Cardiac muscle cell (in vitro differentiated cells and primary cell): ENCODE measurements at regions not wholly inside any gene's neighbourhood (a gene's known extent, or its start where the extent isn't known, plus 50 kb on each side); places are given as distances from the start of the nearest gene placed in this dataset.
"Not testable (repeated sequence)": the region's sequence is repeated elsewhere in the genome, so short reads cannot be mapped to it uniquely, and the experiment has no call there.

Experiments used
- DNase-seq, 2 donors: peaks; one replicate each; pipeline versions ENCODE4 v3.0.0 to v3.0.0-alpha.2; 2010 to 2017; ENCODE audit warnings: low read depth in 1 of 2, low spot score in 1 of 2
- H3K27ac ChIP-seq: fragments of 200-600 bp; sonication (generic); 2 replicates; pipeline ENCODE4 v1.5.1; 2016
- H3K27me3 ChIP-seq: fragments of 200-600 bp; sonication (generic); 2 replicates; pipeline ENCODE4 v1.6.0; 2016; ENCODE audit warnings: control low read depth
- H3K36me3 ChIP-seq: fragments of 200-600 bp; sonication (generic); 2 replicates; pipeline ENCODE4 v1.5.1; 2016; ENCODE audit warnings: control low read depth
- H3K4me1 ChIP-seq: fragments of 200-600 bp; sonication (generic); 2 replicates; pipeline ENCODE4 v1.8.1; 2017; ENCODE audit warnings: low read depth, mild to moderate bottlenecking, mixed run types
- H3K4me3 ChIP-seq: fragments of 200-600 bp; sonication (generic); 2 replicates; pipeline ENCODE4 v1.5.1; 2016; ENCODE audit warnings: mild to moderate bottlenecking
- H3K9me3 ChIP-seq: fragments of 200-600 bp; sonication (generic); 2 replicates; pipeline ENCODE4 v1.5.1; 2017; ENCODE audit warnings: low read depth, mild to moderate bottlenecking, control low read depth
- TF ChIP-seq, protein P1 (sequence below): IDR thresholded peaks from 2 replicates; pipeline ENCODE4 v1.5.1; 2012; ENCODE audit warnings: low read depth, mild to moderate bottlenecking, low read length

DNA sequence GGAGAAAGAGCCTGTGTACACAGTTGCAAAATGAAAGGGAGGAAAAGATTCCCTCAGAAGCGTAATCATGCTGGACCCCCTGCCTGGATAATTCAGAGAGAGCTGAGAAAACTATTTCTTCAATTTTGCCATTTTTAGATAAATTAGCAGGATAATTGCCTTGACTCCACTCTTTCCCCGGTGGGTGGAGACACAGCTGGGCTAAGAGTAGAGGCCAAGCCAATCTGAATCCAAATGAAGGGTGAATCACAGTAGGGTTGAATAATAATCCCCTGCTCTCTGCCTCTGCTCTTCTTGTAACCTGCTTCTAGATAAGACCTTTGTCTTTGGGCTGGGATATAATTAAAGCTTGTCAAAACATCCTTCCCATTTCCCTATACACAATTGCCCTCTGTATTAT is 150.1 kb downstream of the CAPZA3 start:
- Histone ChIP-seq H3K27ac (no peak overlapping the region), H3K36me3 (no peaks in the 10 kb centered on the region), H3K4me3 (no peak overlapping the region), H3K27me3 (no peaks in the 10 kb centered on the region), H3K9me3 (no peaks in the 10 kb centered on the region), H3K4me1 (no peaks in the 10 kb centered on the region)
- DNase-seq, result no peak
- TF ChIP-seq, protein P1, sequence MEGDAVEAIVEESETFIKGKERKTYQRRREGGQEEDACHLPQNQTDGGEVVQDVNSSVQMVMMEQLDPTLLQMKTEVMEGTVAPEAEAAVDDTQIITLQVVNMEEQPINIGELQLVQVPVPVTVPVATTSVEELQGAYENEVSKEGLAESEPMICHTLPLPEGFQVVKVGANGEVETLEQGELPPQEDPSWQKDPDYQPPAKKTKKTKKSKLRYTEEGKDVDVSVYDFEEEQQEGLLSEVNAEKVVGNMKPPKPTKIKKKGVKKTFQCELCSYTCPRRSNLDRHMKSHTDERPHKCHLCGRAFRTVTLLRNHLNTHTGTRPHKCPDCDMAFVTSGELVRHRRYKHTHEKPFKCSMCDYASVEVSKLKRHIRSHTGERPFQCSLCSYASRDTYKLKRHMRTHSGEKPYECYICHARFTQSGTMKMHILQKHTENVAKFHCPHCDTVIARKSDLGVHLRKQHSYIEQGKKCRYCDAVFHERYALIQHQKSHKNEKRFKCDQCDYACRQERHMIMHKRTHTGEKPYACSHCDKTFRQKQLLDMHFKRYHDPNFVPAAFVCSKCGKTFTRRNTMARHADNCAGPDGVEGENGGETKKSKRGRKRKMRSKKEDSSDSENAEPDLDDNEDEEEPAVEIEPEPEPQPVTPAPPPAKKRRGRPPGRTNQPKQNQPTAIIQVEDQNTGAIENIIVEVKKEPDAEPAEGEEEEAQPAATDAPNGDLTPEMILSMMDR, result no peak

DNA sequence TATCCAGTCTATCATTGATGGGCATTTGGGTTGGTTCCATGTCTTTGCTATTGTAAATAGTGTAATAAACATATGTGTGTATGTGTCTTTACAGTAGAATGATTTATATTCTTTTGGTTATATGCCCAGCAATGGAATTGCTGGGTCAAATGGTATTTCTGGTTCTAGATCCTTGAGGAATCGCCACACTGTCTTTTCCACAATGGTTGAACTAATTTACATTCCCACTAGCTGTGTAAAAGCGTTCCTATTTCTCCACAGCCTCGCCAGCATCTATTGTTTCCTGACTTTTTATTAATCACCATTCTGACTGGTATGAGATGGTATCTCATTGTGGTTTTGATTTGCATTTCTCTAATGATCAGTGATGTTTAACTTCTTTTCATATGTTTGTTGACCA is 152.7 kb downstream of the CAPZA3 start:
- H3K9me3 ChIP-seq, H3K36me3 ChIP-seq, H3K4me1 ChIP-seq, DNase-seq, H3K27ac ChIP-seq, H3K4me3 ChIP-seq, H3K27me3 ChIP-seq: not testable (repeated sequence)

DNA sequence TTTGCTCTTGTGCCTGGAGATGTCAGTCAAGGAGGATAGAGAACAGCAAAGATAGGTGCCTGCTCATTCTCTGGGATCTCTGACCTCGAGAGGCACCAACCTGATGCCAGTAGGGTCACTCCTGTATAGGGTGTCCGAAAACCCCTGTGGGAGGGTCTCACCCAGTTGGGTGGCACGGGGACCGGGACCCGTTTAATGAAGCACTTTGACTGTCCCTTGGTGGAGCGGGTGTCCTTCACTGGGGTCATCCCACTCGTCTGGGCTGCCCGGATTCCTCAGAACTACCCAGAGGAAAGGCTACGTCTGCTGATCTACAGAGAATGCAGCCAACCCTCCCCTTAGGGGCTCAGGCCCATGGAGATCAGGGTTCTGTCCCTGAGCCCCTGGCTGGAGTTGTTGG is 157.6 kb downstream of the CAPZA3 start:
- no peak overlapping the region for H3K4me3 ChIP-seq

DNA sequence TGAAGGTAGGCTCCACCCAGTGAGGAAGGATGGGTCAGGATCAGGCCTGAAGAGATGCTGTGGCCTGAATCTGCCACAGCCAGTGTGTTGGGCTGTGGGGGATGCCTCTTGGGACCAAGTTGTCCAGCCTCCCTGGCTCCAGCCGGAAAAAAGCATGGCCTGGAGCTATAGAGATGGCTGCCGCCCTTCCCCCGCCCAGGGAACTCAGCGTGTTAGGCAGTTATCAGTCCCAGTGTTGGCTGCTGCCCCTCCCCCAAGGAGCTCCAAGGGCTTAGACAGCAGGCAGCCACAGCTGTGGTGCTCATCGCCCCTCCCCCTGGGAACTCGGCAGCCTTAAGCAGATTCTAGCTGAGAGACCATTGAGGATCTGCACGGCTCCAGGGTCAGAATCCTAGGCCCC is 158.0 kb downstream of the CAPZA3 start:
- Histone ChIP-seq H3K4me1 (no peaks in the 10 kb centered on the region), H3K36me3 (no peaks in the 10 kb centered on the region), H3K27me3 (no peaks in the 10 kb centered on the region), H3K27ac (no peak overlapping the region), H3K4me3 (no peak overlapping the region), H3K9me3 (no peaks in the 10 kb centered on the region)
- TF ChIP-seq, protein P1, result no peak
- peak; percentile 31 to 65 for DNase-seq

More for the DNA sequence above, 157.6 kb downstream of the CAPZA3 start:
- H3K27me3 ChIP-seq, result no peaks in the 10 kb centered on the region
- no peak overlapping the region for H3K27ac ChIP-seq
- H3K4me1 ChIP-seq, result no peaks in the 10 kb centered on the region
- H3K36me3 ChIP-seq, result no peaks in the 10 kb centered on the region
- H3K9me3 ChIP-seq, result no peaks in the 10 kb centered on the region
- TF ChIP-seq, protein P1, result no peak
- DNase-seq, result no peak

DNA sequence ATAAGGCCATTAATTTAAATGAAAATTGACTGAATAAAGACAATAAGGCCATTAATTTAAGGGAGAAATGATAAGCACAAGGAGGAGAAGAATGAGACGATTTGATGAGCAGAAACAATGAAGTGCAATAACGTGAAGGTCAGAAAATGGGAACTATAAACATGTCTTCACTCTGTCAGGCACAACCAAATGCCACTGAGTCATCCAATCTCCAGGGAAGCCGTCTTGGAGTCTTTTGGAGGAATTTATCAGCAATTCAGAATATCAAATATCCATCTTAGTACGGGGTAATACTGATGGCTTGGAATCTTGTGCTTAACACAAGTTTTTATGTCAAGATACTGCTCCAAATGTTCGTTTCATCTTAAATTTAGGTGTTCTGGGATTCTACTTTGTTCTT is 159.9 kb downstream of the CAPZA3 start:
- no peak for DNase-seq
- Histone ChIP-seq H3K4me1 (no peaks in the 10 kb centered on the region), H3K27ac (no peak overlapping the region), H3K9me3 (no peaks in the 10 kb centered on the region), H3K4me3 (no peak overlapping the region), H3K36me3 (no peaks in the 10 kb centered on the region), H3K27me3 (no peaks in the 10 kb centered on the region)
- TF ChIP-seq, protein P1, result no peak

DNA sequence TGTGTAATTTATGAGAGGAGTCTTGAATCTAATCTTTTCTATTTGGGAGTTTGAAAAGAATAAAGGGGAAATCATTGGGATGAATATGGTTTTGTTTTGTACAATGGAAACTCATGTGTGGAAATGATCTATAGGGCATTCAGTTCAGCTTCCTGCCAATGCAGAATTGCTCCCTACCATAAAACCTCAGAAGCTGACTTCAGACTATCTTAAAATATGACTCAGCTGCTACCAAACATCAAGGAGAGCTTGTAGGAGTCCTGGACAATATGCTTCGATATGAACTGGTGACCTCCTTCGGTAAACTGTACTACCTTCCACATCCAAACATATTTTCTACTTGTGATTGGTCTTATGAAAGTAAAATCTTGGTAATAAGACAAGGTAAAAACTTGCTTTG is 160.6 kb downstream of the CAPZA3 start:
- no peak for DNase-seq
- TF ChIP-seq, protein P1, result no peak
- Histone ChIP-seq H3K9me3 (no peaks in the 10 kb centered on the region), H3K27ac (no peak overlapping the region), H3K36me3 (no peaks in the 10 kb centered on the region), H3K4me1 (no peaks in the 10 kb centered on the region), H3K4me3 (no peak overlapping the region), H3K27me3 (no peaks in the 10 kb centered on the region)
